ENCODE measurements at regions not wholly inside any gene's neighbourhood (a gene's known extent, or its start where the extent isn't known, plus 50 kb on each side); places are given as distances from the start of the nearest gene placed in this dataset.

DNA sequence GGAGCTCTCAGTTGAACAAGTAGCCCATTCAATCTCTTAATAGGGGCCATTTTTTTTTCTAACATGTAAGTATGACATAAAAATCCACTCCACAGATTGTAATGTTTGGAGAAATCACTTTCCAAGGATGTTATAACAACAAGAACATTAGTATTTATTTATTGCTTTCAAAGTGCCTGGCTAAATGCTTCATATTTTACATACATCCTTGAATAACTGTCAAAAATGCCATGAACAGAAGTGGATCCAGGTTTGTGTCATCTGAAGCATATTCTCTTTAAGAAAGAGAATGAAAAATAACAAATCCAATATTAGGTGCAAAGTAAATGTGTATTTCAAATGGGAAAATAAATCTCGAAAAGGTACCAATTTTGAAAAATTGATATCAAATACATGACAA lies 344.0 kb upstream of the FAT3 start:
- DNase-seq, result no peak
- TF ChIP-seq, protein P1, sequence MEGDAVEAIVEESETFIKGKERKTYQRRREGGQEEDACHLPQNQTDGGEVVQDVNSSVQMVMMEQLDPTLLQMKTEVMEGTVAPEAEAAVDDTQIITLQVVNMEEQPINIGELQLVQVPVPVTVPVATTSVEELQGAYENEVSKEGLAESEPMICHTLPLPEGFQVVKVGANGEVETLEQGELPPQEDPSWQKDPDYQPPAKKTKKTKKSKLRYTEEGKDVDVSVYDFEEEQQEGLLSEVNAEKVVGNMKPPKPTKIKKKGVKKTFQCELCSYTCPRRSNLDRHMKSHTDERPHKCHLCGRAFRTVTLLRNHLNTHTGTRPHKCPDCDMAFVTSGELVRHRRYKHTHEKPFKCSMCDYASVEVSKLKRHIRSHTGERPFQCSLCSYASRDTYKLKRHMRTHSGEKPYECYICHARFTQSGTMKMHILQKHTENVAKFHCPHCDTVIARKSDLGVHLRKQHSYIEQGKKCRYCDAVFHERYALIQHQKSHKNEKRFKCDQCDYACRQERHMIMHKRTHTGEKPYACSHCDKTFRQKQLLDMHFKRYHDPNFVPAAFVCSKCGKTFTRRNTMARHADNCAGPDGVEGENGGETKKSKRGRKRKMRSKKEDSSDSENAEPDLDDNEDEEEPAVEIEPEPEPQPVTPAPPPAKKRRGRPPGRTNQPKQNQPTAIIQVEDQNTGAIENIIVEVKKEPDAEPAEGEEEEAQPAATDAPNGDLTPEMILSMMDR (IDR thresholded peaks at IDR 0.05), result no peak
- no peaks in the 10 kb centered on the region for H3K36me3 Mint-ChIP-seq (ENCODE audit: low read depth)
- H3K27me3 Mint-ChIP-seq (ENCODE audit: low read depth, poor library complexity), result no peaks in the 10 kb centered on the region
- H3K9me3 Mint-ChIP-seq, result no peaks in the 10 kb centered on the region
- no peaks in the 10 kb centered on the region for H3K4me1 Mint-ChIP-seq
- no peak overlapping the region for H3K27ac Mint-ChIP-seq
- H3K4me3 Mint-ChIP-seq, result no peak overlapping the region

DNA sequence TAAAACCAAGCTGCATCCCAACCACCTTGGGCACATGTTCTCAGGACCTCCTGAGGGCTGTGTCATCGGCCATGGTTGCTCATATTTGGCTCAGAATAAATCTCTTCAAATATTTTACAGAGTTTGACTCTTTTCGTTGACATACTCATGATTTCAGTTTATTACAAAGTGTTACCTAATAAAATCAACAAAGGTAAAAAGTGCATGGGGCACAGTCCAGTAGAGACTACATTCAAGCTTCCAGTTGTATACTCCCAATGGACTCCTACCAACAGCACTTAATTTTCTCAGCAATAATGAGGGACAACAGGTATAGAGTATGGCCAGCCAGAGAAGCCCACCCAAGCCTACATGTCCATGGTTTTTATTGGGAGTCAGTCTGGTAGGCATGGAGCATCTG lies 347.9 kb upstream of the FAT3 start:
- H3K4me1 Mint-ChIP-seq, result peaks cover 21% of the 10 kb centered on the region
- H3K27me3 Mint-ChIP-seq (ENCODE audit: low read depth, poor library complexity), result no peaks in the 10 kb centered on the region
- no peaks in the 10 kb centered on the region for H3K9me3 Mint-ChIP-seq
- H3K4me3 Mint-ChIP-seq, result no peak overlapping the region
- no peak overlapping the region for H3K27ac Mint-ChIP-seq
- no peaks in the 10 kb centered on the region for H3K36me3 Mint-ChIP-seq (ENCODE audit: low read depth)
- no peak for DNase-seq
- TF ChIP-seq, protein P1 (IDR thresholded peaks at IDR 0.05), result no peak

DNA sequence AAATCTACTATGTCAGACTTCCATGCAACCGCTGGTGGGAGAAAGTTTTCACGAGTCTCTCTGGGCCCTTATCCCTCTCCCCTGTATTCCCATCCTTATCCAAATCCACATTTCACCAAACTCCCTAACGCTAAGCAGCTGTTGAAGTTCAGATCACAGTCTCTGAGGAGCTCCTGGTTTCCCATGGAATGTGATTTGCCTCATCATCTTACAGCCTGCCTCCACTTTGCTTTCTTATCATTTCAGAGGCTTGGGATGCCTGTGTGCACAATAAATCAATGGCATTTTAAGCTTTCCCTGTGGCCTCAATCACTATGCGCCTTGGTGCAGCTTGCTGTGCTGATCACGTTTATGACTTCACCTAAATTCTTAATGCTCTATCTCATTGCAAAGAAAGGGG lies 352.4 kb upstream of the FAT3 start:
- no peaks in the 10 kb centered on the region for H3K27me3 Mint-ChIP-seq (ENCODE audit: low read depth, poor library complexity)
- DNase-seq, result no peak

DNA sequence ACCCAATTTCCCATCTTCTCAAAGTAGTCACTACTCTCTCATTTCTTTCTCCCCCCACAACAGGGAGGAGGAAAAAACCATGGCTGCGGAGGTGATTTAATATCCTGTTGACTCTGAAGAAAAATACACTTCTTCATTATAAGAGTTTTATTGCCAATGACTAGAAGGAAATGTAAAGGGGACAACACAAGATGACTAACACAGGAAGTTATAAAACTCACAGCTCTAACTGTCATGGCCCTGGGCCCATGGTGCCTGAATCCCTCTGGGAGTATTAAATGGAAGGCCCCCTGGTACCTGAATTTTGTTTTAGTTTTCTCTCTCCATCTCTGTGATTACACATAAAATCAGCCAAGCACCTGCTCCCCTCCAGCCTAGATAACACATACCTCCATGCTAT lies 352.8 kb upstream of the FAT3 start:
- no peaks in the 10 kb centered on the region for H3K36me3 Mint-ChIP-seq (ENCODE audit: low read depth)
- H3K9me3 Mint-ChIP-seq, result no peaks in the 10 kb centered on the region
- TF ChIP-seq, protein P1 (IDR thresholded peaks at IDR 0.05), result no peak
- peak overlapping the region; percentile 55 for H3K27ac Mint-ChIP-seq
- H3K4me1 Mint-ChIP-seq, result peaks cover 52% of the 10 kb centered on the region
- DNase-seq, result no peak
- no peak overlapping the region for H3K4me3 Mint-ChIP-seq
- H3K27me3 Mint-ChIP-seq (ENCODE audit: low read depth, poor library complexity), result no peaks in the 10 kb centered on the region

More for the DNA sequence above, 352.4 kb upstream of the FAT3 start:
- TF ChIP-seq, protein P1 (IDR thresholded peaks at IDR 0.05), result no peak
- Mint-ChIP-seq H3K4me1 (peaks cover 52% of the 10 kb centered on the region), H3K27ac (peak overlapping the region; percentile 55), H3K9me3 (no peaks in the 10 kb centered on the region), H3K4me3 (no peak overlapping the region), H3K36me3 (ENCODE audit: low read depth) (no peaks in the 10 kb centered on the region)

DNA sequence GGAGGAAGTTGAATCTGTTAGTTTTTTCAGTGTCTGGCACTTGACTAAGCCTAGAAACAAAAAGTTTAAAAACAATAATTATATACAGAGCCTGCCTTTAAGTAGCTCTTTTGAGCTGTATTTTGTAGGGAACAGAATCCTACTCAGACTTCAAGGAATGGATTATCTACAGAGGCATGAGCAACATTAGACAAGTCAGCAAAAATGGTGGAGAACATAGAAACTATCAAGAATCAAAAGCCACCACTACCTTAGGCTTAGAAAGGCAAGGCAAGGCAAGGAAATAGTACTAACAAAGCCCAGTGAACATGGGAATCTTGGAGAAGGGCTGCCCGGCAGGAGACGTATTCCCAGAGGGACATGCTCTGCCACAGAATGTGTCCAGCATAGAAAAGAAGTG lies 353.6 kb upstream of the FAT3 start:
- Mint-ChIP-seq H3K4me1 (peaks cover 52% of the 10 kb centered on the region), H3K27ac (peak overlapping the region; percentile 55), H3K9me3 (no peaks in the 10 kb centered on the region), H3K4me3 (peak overlapping the region; percentile 16), H3K36me3 (ENCODE audit: low read depth) (no peaks in the 10 kb centered on the region), H3K27me3 (ENCODE audit: low read depth, poor library complexity) (no peaks in the 10 kb centered on the region)
- TF ChIP-seq, protein P1 (IDR thresholded peaks at IDR 0.05), result no peak
- DNase-seq, result no peak

DNA sequence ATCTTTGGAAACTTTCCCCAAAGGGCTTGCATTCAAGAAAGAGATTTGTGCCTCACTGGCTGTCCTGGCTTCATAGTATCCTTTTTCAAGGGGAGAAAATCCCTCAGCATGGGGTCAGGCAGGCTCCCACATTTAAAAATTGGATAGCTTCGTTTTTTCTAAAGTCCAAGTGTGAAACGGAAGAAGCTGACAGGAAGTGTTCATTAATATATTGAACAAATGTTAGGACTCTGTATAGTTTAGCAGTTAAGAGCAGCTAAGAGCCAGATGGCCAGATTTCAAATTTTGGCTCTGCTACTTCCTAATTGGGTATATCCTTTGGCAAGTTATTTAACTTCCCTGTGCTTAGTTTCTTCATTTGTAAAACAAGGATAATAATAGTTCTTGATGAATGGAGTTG lies 354.9 kb upstream of the FAT3 start:
- Mint-ChIP-seq H3K36me3 (ENCODE audit: low read depth) (no peaks in the 10 kb centered on the region), H3K9me3 (no peaks in the 10 kb centered on the region), H3K4me1 (peaks cover 59% of the 10 kb centered on the region), H3K27ac (no peak overlapping the region), H3K27me3 (ENCODE audit: low read depth, poor library complexity) (no peaks in the 10 kb centered on the region), H3K4me3 (no peak overlapping the region)
- TF ChIP-seq, protein P1 (IDR thresholded peaks at IDR 0.05), result no peak
- no peak for DNase-seq

Measured in nephron progenitor cell (in vitro differentiated cells).